ENCODE measurements at regions not wholly inside any gene's neighbourhood (a gene's known extent, or its start where the extent isn't known, plus 50 kb on each side); places are given as distances from the start of the nearest gene placed in this dataset.

GRCh38 chr22:48072777-48073176 lies 1310.3 kb downstream of the TBC1D22A start:
- Histone ChIP-seq H3K4me3 (no peak overlapping the region), H3K27ac (no peak overlapping the region), H3K9me3 (peaks cover 0 to 10% (median 4%) of the 10 kb centered on the region in 4 donors), H3K4me1 (no peaks in the 10 kb centered on the region), H3K36me3 (no peaks in the 10 kb centered on the region), H3K27me3 (peaks cover 0 to 10% (median 3%) of the 10 kb centered on the region in 3 donors)
- no peak for DNase-seq
- TF ChIP-seq POLR2A (IDR thresholded peaks at IDR 0.05) = no peak
- TF ChIP-seq, protein P1, sequence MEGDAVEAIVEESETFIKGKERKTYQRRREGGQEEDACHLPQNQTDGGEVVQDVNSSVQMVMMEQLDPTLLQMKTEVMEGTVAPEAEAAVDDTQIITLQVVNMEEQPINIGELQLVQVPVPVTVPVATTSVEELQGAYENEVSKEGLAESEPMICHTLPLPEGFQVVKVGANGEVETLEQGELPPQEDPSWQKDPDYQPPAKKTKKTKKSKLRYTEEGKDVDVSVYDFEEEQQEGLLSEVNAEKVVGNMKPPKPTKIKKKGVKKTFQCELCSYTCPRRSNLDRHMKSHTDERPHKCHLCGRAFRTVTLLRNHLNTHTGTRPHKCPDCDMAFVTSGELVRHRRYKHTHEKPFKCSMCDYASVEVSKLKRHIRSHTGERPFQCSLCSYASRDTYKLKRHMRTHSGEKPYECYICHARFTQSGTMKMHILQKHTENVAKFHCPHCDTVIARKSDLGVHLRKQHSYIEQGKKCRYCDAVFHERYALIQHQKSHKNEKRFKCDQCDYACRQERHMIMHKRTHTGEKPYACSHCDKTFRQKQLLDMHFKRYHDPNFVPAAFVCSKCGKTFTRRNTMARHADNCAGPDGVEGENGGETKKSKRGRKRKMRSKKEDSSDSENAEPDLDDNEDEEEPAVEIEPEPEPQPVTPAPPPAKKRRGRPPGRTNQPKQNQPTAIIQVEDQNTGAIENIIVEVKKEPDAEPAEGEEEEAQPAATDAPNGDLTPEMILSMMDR (IDR thresholded peaks at IDR 0.05) = no peak
- no peak for TF ChIP-seq POLR2AphosphoS5 (IDR thresholded peaks at IDR 0.05)
- no peak for TF ChIP-seq EP300 (IDR thresholded peaks at IDR 0.05)
- 50 to 60% (median 56%) methylated on average over 6 of the region's 6 CpGs for WGBS, 5 donors
- intact Hi-C loops (cut with DNase I; ENCODE audit: low total_unique reads) = no loop called here

DNA sequence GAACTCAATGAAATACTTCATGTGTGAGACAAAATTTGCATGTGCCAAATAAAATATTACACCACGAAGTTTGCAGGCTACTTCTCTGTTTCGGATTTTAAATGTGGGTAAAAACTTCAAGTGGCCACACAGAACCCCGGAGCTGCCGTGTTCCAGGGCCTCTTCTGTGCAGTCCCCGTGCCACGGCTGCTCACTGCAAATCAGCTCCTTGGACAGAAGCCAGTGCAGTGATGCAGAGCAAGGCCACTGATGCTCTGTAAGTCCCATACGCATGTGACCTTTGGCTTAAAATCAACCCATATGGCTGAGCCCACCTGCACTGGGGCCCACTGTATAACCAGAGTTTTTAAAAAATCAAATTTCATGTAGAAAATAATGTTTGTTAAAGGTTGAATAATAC lies 1309.4 kb downstream of the TBC1D22A start:
- 72 to 79% (median 78%) methylated on average over 7 of the region's 7 CpGs for WGBS, 5 donors
- no peaks in the 10 kb centered on the region for H3K36me3 ChIP-seq
- no peaks in the 10 kb centered on the region for H3K4me1 ChIP-seq
- DNase-seq = no peak
- no peak overlapping the region for H3K4me3 ChIP-seq
- H3K27me3 ChIP-seq = peaks cover 0 to under 1% (median 0%) of the 10 kb centered on the region in 3 donors
- no peak overlapping the region for H3K27ac ChIP-seq
- intact Hi-C loops (cut with DNase I; ENCODE audit: low total_unique reads) = no loop called here
- peaks cover 0 to 10% (median 4%) of the 10 kb centered on the region in 4 donors for H3K9me3 ChIP-seq
- TF ChIP-seq, protein P1 (IDR thresholded peaks at IDR 0.05) = no peak
- TF ChIP-seq EP300 (IDR thresholded peaks at IDR 0.05) = no peak
- no peak for TF ChIP-seq POLR2A (IDR thresholded peaks at IDR 0.05)
- no peak for TF ChIP-seq POLR2AphosphoS5 (IDR thresholded peaks at IDR 0.05)

GRCh38 chr22:48071305-48071704 lies 1308.9 kb downstream of the TBC1D22A start:
- Histone ChIP-seq H3K27ac (no peak overlapping the region), H3K4me3 (no peak overlapping the region), H3K9me3 (peaks cover 0 to 10% (median 4%) of the 10 kb centered on the region in 4 donors), H3K36me3 (no peaks in the 10 kb centered on the region), H3K27me3 (no peaks in the 10 kb centered on the region), H3K4me1 (no peaks in the 10 kb centered on the region)
- 75 to 88% (median 82%) methylated on average over 10 of the region's 10 CpGs for WGBS, 5 donors
- DNase-seq = no peak
- TF ChIP-seq, protein P1 (IDR thresholded peaks at IDR 0.05) = no peak
- TF ChIP-seq EP300 (IDR thresholded peaks at IDR 0.05) (no peak), POLR2A (IDR thresholded peaks at IDR 0.05) (no peak), POLR2AphosphoS5 (IDR thresholded peaks at IDR 0.05) (no peak)
- intact Hi-C loops (cut with DNase I; ENCODE audit: low total_unique reads) = no loop called here

DNA sequence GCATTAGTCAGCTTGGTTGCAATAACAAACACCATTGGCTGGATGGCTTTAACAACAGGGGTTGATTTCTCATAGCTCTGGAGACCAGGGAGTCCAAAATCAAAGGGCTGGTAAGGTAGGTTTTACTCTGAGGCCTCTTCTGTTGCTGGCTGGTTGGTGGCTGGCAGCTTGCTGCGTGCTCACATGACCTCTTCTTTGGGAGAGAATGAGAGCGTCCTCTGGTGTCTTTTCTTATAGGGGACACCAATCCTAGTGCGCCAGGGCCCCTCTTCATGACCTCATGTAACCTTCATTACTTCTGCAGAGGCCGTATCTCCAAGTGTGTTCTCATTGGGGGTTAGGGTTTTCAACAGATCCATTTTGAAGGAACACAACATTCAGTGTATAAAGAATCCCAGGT lies 1308.3 kb downstream of the TBC1D22A start:
- WGBS, 5 donors = 73 to 84% (median 82%) methylated on average over 4 of the region's 4 CpGs
- intact Hi-C loops (cut with DNase I; ENCODE audit: low total_unique reads) = no loop called here
- DNase-seq = no peak
- Histone ChIP-seq H3K36me3 (no peaks in the 10 kb centered on the region), H3K4me3 (no peak overlapping the region), H3K27ac (no peak overlapping the region), H3K27me3 (no peaks in the 10 kb centered on the region), H3K9me3 (peaks cover 0 to 10% (median 4%) of the 10 kb centered on the region in 4 donors), H3K4me1 (no peaks in the 10 kb centered on the region)
- TF ChIP-seq POLR2AphosphoS5 (IDR thresholded peaks at IDR 0.05) (no peak), POLR2A (IDR thresholded peaks at IDR 0.05) (no peak), EP300 (IDR thresholded peaks at IDR 0.05) (no peak)
- TF ChIP-seq, protein P1 (IDR thresholded peaks at IDR 0.05) = no peak
